NCI-H1092 (cell line): ENCODE measurements at regions not wholly inside any gene's neighbourhood (a gene's known extent, or its start where the extent isn't known, plus 50 kb on each side); places are given as distances from the start of the nearest gene placed in this dataset.

Experiments
- DNase-seq: peaks from one replicate; lab custom pipeline; 2025; lab: John Stamatoyannopoulos, UW

GRCh38 chrX:40167850-40168479 is 70.2 kb upstream of the BCOR start:
- DNase-seq = peak; percentile 63

- no peak for DNase-seq
These were observed 69.6 kb upstream of the BCOR start for GRCh38 chrX:40167233-40167849.

- DNase-seq = peak; percentile 77
These were observed 68.8 kb upstream of the BCOR start for GRCh38 chrX:40166582-40166981.

GRCh38 chrX:40165861-40166260 is 68.1 kb upstream of the BCOR start:
- DNase-seq = no peak

- no peak for DNase-seq
These were observed 67.4 kb upstream of the BCOR start for GRCh38 chrX:40165206-40165605.

GRCh38 chrX:40164751-40165150 is 67.0 kb upstream of the BCOR start:
- DNase-seq = no peak

- no peak for DNase-seq
These were observed 60.4 kb upstream of the BCOR start for GRCh38 chrX:40158036-40158706.

- no peak for DNase-seq
These were observed 59.7 kb upstream of the BCOR start for GRCh38 chrX:40157228-40158035.

GRCh38 chrX:40156470-40157227 is 58.9 kb upstream of the BCOR start:
- DNase-seq = no peak

GRCh38 chrX:40155589-40156469 is 58.1 kb upstream of the BCOR start:
- no peak for DNase-seq

GRCh38 chrX:40154853-40155588 is 57.3 kb upstream of the BCOR start:
- peak; percentile 64 for DNase-seq

GRCh38 chrX:40154250-40154852 is 56.6 kb upstream of the BCOR start:
- DNase-seq = peak; percentile 85

- peak; percentile 73 for DNase-seq
These were observed 55.8 kb upstream of the BCOR start for GRCh38 chrX:40153345-40154249.

- no peak for DNase-seq
These were observed 55.1 kb upstream of the BCOR start for GRCh38 chrX:40152741-40153344.

- DNase-seq = no peak
These were observed 54.5 kb upstream of the BCOR start for GRCh38 chrX:40152173-40152711.

- DNase-seq = peak; percentile 59
These were observed 53.7 kb upstream of the BCOR start for GRCh38 chrX:40151211-40152172.

GRCh38 chrX:40150503-40150902 is 52.7 kb upstream of the BCOR start:
- DNase-seq = no peak
